ENCODE measurements at regions not wholly inside any gene's neighbourhood (a gene's known extent, or its start where the extent isn't known, plus 50 kb on each side); places are given as distances from the start of the nearest gene placed in this dataset.
"Not testable (repeated sequence)": the region's sequence is repeated elsewhere in the genome, so short reads cannot be mapped to it uniquely, and the experiment has no call there.

- DNase-seq (ENCODE audit: low read depth), result not testable (repeated sequence)
Observed at GRCh38 chr17:22310292-22310691, 618.0 kb downstream of the KCNJ18 start.

DNA sequence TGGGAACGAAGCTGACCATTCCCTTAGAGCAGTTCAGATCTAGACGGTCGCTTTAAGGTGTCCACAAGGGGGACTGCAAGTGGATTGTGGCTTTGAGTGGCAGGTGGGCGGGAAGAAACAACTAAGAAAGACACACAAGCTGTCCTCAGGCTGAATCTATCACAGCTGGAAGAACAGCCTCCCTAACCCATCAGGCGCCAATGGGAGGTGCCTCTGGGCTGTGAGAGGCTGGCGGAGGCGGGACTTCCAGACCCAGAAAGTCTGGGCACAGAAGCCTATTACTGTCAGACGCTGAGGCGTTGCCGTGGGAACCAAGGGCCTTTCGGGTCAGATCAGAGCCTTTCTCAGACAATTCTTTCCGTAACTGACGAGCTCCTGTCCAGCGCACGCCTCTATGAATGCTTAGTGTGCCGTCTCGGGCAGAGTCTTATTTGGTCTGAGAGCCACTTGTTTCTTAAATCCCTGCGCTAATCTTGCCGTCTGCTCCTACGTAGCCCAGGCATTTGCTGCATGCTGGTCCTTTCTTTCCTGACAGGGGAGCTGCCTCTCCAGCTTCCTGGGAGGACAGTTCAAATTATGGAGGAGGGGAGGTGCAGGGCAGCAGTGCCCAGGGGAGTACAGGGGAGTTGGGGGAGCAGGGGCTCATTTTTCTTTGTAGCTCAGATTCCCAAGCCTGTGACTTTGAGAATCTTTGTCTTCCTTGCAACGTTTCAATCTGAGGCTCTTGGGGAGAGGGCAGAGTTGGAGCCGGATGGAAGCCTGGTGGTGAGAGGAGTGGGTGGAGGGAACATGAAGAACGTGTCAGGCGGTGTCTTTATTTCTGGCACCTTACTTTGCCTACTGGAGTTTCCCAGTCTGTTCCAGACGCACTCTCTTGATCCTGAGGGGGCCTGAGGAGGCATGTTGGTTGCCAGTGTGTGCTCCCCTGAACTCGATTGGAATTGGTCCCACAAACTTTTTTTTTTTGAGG, 618.7 kb downstream of the KCNJ18 start:
- peak; percentile 7 for DNase-seq (ENCODE audit: low read depth)

GRCh38 chr17:22321001-22321400, 628.7 kb downstream of the KCNJ18 start:
- not testable (repeated sequence) for DNase-seq (ENCODE audit: low read depth)

DNA sequence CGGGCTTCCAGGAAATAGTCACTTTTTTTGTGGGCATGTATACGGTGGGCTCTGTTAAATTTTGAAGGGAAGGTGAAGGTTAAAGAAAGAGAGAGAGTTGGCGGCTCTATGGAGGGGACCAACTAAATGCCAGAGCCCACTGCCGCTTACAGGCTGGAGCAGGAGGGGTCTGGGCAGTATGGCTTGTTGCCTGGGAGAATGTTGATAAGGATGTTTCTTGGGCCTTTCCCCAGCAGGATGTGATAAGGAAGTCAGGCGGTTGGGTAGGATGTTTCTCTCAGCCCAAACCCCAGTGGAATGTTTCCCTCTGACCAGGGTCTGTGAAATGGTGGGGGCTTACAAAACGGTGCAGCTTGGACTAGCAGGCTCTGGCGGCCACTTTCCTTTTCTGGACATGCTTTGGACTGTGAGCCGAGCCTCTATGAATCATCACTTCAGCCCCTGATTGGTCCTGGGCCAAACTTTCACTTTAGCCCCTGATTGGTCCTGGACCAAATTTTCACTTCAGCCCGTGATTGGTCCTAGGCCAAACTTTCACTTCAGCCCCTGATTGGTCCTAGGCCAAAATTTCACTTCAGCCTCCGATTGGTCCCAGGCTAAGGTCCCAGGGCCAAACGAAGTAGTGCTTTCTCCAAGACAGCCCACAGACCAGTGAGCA, 630.7 kb downstream of the KCNJ18 start:
- peak; percentile 59 for DNase-seq (ENCODE audit: low read depth)

DNA sequence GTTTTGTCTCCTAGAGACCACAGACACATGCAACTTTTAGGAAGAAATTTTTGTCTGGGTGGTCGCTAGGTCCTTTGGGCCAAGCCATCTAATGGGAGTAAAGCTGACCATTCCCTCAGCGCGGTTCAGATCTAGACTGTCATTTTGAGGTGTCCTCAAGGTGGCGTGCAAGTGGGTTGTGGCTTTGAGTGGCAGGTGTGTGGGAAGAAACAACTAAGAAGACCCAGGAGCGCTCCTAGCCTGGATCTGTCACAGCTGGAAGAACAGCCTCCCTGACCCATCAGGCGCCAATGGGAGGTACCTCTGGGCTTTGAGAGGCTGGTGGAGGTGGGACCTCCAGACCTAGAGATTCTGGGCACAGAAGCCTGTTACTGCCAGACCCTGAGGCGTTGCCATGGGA, 645.1 kb downstream of the KCNJ18 start:
- DNase-seq (ENCODE audit: low read depth), result no peak

- DNase-seq (ENCODE audit: low read depth), result not testable (repeated sequence)
Observed at GRCh38 chr17:22356603-22357002, 664.3 kb downstream of the KCNJ18 start.

GRCh38 chr17:22370988-22371387, 678.7 kb downstream of the KCNJ18 start:
- DNase-seq (ENCODE audit: low read depth), result not testable (repeated sequence)

DNA sequence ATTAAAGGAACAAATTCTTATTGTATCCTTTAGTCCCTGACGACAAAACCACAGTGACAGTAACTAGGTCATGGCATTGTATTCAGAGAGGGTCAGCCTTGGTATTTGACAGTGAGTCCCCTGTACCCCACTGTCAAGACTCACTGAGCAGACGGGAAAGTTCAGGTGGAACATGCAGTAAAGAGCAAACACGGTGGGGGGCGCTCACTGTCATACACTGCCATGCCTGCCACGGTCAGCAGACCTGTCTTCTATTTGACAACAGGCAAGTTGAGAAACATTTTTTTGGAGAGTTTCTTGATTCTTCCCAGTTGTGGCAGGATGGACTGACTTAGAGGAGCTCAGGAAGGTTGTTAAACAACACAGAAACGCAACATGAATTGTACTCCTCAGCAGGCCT, 681.6 kb downstream of the KCNJ18 start:
- no peak for DNase-seq (ENCODE audit: low read depth)

GRCh38 chr17:22374741-22375140, 682.4 kb downstream of the KCNJ18 start:
- no peak for DNase-seq (ENCODE audit: low read depth)

DNA sequence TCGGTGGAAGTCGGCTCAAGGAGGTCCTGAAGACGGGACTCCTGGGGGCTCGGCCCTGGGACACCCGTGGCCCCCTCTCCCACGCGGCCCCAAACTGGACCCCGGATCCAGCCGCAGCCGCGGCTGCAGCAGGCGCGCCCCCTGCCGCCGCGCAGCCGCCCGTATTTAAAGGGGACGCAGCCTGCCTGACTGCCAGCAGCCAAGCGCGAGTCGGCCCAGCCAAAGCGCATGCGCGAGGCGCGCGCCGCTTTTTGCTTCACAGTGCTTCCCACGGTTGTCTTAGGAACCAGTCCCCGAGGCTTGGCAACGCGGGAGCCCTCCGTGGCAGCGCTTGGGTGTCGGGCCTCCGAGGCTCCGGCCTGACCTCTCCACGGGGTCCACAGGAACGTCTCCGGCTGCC, 684.4 kb downstream of the KCNJ18 start:
- not testable (repeated sequence) for DNase-seq (ENCODE audit: low read depth)

DNA sequence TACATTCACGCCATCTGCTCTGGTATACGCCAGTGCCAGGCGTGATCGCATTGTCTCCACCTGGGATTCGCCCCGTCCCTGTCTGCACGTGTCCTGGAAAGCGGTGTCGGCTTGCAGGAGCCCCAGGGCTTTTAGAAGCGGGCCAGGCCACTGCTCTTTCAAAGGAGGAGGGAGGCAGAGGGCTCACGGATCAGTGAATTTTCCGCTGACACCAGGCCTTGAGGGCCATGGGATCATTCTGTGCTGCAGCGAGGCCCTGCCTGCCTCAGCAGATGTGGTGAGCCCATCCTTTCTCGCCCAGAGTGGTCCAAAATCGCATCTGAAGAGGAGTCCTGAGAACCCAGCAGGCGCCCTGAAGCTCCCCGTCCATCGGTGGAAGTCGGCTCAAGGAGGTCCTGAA, 686.4 kb downstream of the KCNJ18 start:
- DNase-seq (ENCODE audit: low read depth), result not testable (repeated sequence)

DNA sequence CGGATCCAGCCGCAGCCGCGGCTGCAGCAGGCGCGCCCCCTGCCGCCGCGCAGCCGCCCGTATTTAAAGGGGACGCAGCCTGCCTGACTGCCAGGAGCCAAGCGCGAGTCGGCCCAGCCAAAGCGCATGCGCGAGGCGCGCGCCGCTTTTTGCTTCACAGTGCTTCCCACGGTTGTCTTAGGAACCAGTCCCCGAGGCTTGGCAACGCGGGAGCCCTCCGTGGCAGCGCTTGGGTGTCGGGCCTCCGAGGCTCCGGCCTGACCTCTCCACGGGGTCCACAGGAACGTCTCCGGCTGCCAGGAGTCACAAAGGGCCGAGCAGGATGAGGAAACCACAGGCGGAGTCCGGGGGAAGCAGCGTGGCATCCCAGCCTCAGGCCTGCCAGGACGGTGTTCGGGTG, 689.3 kb downstream of the KCNJ18 start:
- not testable (repeated sequence) for DNase-seq (ENCODE audit: low read depth)

DNA sequence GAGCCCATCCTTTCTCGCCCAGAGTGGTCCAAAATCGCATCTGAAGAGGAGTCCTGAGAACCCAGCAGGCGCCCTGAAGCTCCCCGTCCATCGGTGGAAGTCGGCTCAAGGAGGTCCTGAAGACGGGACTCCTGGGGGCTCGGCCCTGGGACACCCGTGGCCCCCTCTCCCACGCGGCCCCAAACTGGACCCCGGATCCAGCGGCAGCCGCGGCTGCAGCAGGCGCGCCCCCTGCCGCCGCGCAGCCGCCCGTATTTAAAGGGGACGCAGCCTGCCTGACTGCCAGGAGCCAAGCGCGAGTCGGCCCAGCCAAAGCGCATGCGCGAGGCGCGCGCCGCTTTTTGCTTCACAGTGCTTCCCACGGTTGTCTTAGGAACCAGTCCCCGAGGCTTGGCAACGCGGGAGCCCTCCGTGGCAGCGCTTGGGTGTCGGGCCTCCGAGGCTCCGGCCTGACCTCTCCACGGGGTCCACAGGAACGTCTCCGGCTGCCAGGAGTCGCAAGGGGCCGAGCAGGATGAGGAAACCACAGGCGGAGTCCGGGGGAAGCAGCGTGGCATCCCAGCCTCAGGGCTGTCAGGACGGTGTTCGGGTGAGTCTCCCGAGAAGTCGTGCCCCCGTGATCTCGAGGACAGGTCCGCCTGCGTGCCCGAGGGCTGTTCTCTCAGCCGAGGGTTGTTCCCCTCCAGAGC, 691.6 kb downstream of the KCNJ18 start:
- not testable (repeated sequence) for DNase-seq (ENCODE audit: low read depth)

DNA sequence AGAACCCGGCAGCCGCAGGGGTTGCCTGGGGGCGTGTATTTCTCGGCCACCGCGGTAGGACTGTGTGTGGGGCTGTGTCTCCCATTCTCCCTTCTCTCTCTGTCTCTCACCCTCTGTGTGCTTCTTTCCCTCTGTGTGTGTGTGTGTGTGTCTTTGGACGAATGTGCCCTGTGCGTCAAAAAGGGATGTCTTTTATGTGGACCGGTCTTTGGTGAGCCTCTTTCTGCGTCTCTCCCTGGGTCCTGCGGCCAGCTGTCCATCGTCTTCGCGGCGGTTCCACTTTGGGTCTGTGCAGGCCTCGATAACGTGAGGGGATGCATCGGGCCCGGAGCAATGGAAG, 692.1 kb downstream of the KCNJ18 start:
- DNase-seq (ENCODE audit: low read depth), result not testable (repeated sequence)

DNA sequence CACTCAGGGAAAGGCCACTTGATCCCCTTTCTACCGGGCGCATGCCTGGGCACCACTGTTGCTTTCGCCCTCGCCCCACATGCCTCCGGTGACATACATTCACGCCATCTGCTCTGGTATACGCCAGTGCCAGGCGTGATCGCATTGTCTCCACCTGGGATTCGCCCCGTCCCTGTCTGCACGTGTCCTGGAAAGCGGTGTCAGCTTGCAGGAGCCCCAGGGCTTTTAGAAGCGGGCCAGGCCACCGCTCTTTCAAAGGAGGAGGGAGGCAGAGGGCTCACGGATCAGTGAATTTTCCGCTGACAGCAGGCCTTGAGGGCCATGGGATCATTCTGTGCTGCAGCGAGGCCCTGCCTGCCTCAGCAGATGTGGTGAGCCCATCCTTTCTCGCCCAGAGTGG, 706.1 kb downstream of the KCNJ18 start:
- DNase-seq (ENCODE audit: low read depth), result not testable (repeated sequence)

DNA sequence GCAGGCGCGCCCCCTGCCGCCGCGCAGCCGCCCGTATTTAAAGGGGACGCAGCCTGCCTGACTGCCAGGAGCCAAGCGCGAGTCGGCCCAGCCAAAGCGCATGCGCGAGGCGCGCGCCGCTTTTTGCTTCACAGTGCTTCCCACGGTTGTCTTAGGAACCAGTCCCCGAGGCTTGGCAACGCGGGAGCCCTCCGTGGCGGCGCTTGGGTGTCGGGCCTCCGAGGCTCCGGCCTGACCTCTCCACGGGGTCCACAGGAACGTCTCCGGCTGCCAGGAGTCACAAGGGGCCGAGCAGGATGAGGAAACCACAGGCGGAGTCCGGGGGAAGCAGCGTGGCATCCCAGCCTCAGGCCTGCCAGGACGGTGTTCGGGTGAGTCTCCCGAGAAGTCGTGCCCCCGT, 706.7 kb downstream of the KCNJ18 start:
- not testable (repeated sequence) for DNase-seq (ENCODE audit: low read depth)

- DNase-seq (ENCODE audit: low read depth), result not testable (repeated sequence)
Observed at GRCh38 chr17:22405080-22405479, 712.8 kb downstream of the KCNJ18 start.

- DNase-seq (ENCODE audit: low read depth), result no peak
Observed at GRCh38 chr17:22409160-22409751, 716.9 kb downstream of the KCNJ18 start.

GRCh38 chr17:22410136-22410535, 717.8 kb downstream of the KCNJ18 start:
- DNase-seq (ENCODE audit: low read depth), result no peak

DNA sequence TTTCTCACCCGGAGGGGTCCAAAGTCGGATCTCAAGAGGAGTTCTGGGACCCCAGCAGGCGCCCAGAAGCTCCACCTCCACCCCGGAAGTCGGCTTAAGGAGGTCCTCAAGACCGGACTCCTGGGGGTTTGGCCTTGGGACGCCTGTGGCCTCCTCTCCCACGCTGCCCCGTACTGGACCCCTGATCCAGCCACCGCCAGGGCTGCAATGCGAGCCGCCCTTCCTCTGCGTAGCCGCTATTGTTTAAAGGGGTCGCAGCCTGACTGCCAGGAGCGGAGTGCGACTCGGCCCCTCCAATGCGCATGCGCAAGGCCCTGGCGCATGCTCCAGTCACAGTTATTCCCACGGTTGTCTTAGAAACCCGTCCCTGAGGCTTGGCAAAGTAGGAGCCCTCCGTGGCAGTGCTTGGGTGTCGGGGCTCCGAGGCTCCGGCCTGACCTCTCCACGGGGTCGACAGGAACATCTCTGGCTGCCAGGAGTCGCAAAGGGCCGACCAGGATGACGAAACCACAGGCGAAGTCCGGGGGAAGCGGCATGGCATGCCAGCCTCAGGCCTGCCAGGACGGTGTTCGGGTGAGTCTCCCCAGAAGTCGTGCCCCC, 719.0 kb downstream of the KCNJ18 start:
- DNase-seq (ENCODE audit: low read depth), result no peak

GRCh38 chr17:22435231-22435974, 743.1 kb downstream of the KCNJ18 start:
- no peak for DNase-seq (ENCODE audit: low read depth)
